K562 (cell line): ENCODE measurements at regions not wholly inside any gene's neighbourhood (a gene's known extent, or its start where the extent isn't known, plus 50 kb on each side); places are given as distances from the start of the nearest gene placed in this dataset.

ENCODE experiments used
- BRD9 ChIP-seq: fragments of 450-650 bp; IDR thresholded peaks from 2 replicates; pipeline ENCODE4 v1.6.1; 2018; ENCODE audit warnings: low read depth; ENCODE audit not compliant: partially characterized antibody
- CTCF ChIP-seq, 3 experiments: IDR thresholded peaks in 2 of 3; conservative IDR thresholded peaks in 1 of 3; 2 replicates each; pipeline ENCODE4 v1.5.1; 2011 to 2012; ENCODE audit warnings: low read length in 3 of 3, mild to moderate bottlenecking in 3 of 3, control low read depth in 2 of 3, improper control_type of control experiment in 1 of 3, inconsistent platforms in 1 of 3, low read depth in 1 of 3, mixed read lengths in 1 of 3, moderate library complexity in 1 of 3; ENCODE audit not compliant: insufficient read depth in 2 of 3
- EZH2 ChIP-seq: IDR thresholded peaks from 2 replicates; pipeline ENCODE4 v1.6.1; 2012; ENCODE audit warnings: low read depth, mild to moderate bottlenecking, inconsistent platforms, low read length, borderline replicate concordance
- HCFC1 ChIP-seq: IDR thresholded peaks from 2 replicates; pipeline ENCODE4 v1.6.1; 2012; ENCODE audit warnings: low read depth, low read length, improper control_type of control experiment
- JUND ChIP-seq, 2 experiments: IDR thresholded peaks; 2 replicates in 1 of 2; 3 replicates in 1 of 2; pipeline ENCODE4 v1.6.1; 2011; ENCODE audit warnings: borderline replicate concordance in 2 of 2, low read depth in 2 of 2, low read length in 2 of 2, improper control_type of control experiment in 1 of 2, missing biosample characterization in 1 of 2, missing genetic modification characterization in 1 of 2, missing genetic modification reagents in 1 of 2
- L3MBTL2 ChIP-seq: fragments of 450-650 bp; IDR thresholded peaks from 2 replicates; pipeline ENCODE4 v1.6.1; 2016; ENCODE audit warnings: mild to moderate bottlenecking, moderate library complexity
- PCBP1 ChIP-seq: fragments of 200-400 bp; formaldehyde crosslinking; IDR thresholded peaks from 2 replicates; pipeline ENCODE4 v1.6.1; 2018; ENCODE audit warnings: mild to moderate bottlenecking, low read depth, low read length; ENCODE audit not compliant: poor library complexity, severe bottlenecking
- POLR2A ChIP-seq: fragments of 450-650 bp; conservative IDR thresholded peaks from 2 replicates; pipeline ENCODE4 v1.6.1; 2016
- SAFB ChIP-seq: fragments of 200-400 bp; formaldehyde crosslinking; IDR thresholded peaks from 2 replicates; pipeline ENCODE4 v1.6.1; 2017; ENCODE audit warnings: low read depth, low read length, borderline replicate concordance
- SPI1 ChIP-seq: IDR thresholded peaks from 2 replicates; pipeline ENCODE4 v1.6.1; 2011; ENCODE audit warnings: low read depth, low read length, control low read depth, borderline replicate concordance
- TAF15 ChIP-seq: fragments of 200-400 bp; formaldehyde crosslinking; IDR thresholded peaks from 2 replicates; pipeline ENCODE4 v1.6.1; 2017; ENCODE audit warnings: mild to moderate bottlenecking, low read depth, low read length, moderate library complexity
- TCF7 ChIP-seq: sonication (generic); IDR thresholded peaks from 2 replicates; pipeline ENCODE4 v1.6.1; 2016; ENCODE audit warnings: antibody characterized with exemption, borderline replicate concordance
- ZNF124 ChIP-seq: sonication (generic); formaldehyde crosslinking; IDR thresholded peaks from 2 replicates; pipeline ENCODE4 v1.8.1; 2022; ENCODE audit warnings: missing genetic modification reagents
- ZNF197 ChIP-seq: fragments of 200-800 bp; sonication (Bioruptor generic); IDR thresholded peaks from 2 replicates; pipeline ENCODE4 v1.6.1; 2016; ENCODE audit warnings: low read depth, missing genetic modification characterization, missing compliant biosample characterization

GRCh38 chrX:69072486-69073006 is 92.7 kb downstream of the PJA1 start:
- no peak for TF ChIP-seq ZNF124 (CRISPR knock-in tag)
- TF ChIP-seq L3MBTL2: no peak
- TF ChIP-seq TAF15: no peak
- TF ChIP-seq TCF7: no peak
- no peak for TF ChIP-seq HCFC1
- TF ChIP-seq BRD9: no peak
- no peak for TF ChIP-seq JUND (IDR thresholded peaks at IDR 0.05; ENCODE audit: borderline replicate concordance, low read depth, low read length)
- TF ChIP-seq JUND (tag; IDR thresholded peaks at IDR 0.05; ENCODE audit: borderline replicate concordance, low read depth, low read length): no peak
- no peak for TF ChIP-seq PCBP1
- TF ChIP-seq ZNF197 (CRISPR knock-in tag): no peak
- no peak for TF ChIP-seq CTCF (IDR thresholded peaks at IDR 0.05 in 2 of 3, conservative IDR thresholded peaks at IDR 0.05 in 1 of 3; ENCODE audit: insufficient read depth in 2 of 3, low read depth in 1 of 3, low read length in 3 of 3)
- no peak for TF ChIP-seq SPI1
- TF ChIP-seq EZH2: no peak
- no peak for TF ChIP-seq POLR2A
- no peak for TF ChIP-seq SAFB
